ENCODE measurements at regions not wholly inside any gene's neighbourhood (a gene's known extent, or its start where the extent isn't known, plus 50 kb on each side); places are given as distances from the start of the nearest gene placed in this dataset.
"Not testable (repeated sequence)": the region's sequence is repeated elsewhere in the genome, so short reads cannot be mapped to it uniquely, and the experiment has no call there.

DNA sequence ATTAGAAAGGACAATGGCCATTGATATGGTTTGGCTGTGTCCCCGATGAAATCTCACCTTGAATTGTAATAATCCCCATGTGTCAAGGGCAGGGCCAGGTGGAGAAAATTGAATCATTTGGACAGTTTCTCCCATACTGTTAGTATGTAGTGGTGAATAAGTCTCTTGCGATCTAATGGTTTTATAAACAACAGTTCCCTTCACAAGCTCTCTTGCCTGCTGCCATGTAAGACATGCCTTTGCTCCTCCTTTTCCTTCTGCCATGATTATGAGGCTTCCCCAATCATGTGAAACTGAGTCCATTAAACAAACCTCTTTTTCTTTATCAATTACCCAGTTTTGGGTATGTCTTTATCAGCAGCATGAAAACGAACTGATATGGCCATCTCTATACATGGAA lies 302.7 kb downstream of the SFMBT2 start:
- H3K4me3 ChIP-seq (ENCODE audit: low read depth, low read length): no peak overlapping the region

DNA sequence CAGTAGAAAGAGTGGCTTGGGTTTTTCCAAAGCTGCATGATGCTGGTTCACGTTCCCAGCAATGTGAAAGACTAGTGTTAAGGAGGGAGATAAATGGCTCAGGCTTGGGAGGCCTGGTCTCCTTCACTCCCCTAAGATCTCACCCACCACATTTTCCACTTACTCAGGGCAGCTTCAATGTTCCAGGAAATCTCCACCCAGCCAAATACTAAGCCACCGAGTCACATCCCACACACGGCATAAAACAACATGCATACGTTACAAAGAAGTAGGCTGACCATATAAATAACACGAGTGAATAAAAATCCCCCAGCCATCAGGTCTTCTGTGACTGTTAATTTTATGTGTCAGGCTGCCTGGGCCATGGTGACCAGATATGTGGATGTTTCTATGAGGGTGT lies 303.5 kb downstream of the SFMBT2 start:
- H3K4me3 ChIP-seq (ENCODE audit: low read depth, low read length): no peak overlapping the region

DNA sequence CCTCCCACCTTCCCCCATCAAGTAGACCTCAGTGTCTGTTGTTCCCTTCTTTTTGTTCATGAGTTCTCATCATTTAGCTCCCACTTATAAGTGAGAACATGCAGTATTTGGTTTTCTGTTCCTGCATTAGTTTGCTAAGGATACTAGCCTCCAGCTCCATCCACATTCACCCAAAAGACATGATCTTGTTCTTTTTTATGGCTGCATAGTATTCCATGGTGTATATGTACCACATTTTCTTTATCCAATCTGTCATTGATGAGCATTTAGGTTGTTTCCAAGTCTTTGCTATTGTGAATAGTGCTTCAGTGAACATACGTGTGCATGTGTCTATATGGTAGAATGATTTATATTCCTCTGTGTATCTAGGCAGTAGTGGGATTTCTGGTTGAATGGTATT lies 306.5 kb downstream of the SFMBT2 start:
- H3K4me3 ChIP-seq (ENCODE audit: low read depth, low read length): not testable (repeated sequence)

DNA sequence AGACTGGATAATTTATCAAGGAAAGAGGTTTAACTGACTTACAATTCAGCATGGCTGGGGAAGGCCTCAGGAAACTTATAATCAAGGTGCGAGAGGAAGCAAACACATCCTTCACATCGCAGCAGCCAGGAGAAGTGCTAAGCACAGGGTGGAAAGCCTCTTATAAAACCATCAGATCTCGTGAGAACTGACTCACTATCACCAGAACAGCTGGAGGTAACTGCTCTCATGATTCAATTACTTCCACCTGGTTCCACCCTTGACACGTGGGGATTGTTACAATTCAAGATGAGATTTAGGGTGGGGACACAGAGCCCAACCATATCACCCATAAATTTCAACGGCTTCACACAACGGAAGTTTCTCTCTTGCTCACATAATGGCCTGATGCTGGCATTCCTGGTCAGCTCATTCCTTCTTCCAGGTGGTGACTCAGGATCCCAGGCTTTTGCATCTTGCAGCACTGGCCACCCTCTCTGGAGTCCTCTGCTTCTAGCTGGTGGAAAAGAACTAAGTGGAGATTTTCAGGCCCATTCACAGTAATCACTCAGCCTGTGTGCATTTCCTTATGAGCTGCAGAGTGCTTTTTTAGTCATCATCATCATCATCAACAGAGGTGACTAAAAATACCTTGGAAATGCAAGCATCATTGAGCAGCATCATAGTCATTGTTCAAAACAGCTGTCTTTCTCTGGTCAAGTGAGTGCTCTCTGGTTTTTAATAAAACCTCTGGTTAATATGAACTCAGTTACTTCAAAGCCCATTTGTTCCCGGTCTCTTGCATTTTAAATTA lies 308.1 kb downstream of the SFMBT2 start:
- no peak overlapping the region for H3K4me3 ChIP-seq (ENCODE audit: low read depth, low read length)

DNA sequence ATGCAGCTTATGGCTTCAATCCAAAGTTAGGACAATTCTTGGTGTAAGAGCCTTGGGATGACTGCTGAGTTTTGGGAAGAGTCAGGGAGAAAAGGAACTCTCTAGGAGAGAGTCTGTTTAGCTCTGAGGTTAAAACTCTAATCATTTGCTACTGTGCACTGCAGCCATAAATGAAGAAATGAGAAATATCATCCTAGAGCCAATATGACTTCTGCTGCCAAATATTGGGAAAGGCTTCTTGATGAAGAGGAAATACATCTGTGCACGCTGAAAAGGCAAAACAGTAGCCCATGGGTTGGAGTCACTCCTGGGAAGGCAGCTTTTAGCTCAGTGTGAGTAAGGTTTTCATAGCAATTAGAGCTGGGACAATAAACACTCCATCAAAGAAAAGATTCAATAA lies 308.8 kb downstream of the SFMBT2 start:
- H3K4me3 ChIP-seq (ENCODE audit: low read depth, low read length): no peak overlapping the region

DNA sequence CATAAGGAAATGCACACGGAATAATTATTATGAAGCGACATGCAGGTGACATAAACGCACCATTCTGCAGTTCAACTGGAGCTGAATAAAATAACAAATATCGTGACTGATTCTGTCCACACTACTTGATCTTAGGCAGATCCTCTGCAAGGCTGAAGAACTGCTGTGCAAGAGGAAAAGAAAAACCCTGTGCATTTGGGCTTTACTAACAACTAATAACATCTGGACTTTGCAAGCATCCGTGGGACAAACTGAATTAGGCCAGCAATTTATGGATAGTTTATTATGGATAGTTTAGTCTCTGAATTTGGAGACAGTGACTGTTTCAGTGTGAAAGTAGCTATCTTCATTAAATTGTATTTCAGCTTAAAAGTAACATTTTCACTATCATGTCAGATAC lies 309.4 kb downstream of the SFMBT2 start:
- H3K4me3 ChIP-seq (ENCODE audit: low read depth, low read length): no peak overlapping the region

DNA sequence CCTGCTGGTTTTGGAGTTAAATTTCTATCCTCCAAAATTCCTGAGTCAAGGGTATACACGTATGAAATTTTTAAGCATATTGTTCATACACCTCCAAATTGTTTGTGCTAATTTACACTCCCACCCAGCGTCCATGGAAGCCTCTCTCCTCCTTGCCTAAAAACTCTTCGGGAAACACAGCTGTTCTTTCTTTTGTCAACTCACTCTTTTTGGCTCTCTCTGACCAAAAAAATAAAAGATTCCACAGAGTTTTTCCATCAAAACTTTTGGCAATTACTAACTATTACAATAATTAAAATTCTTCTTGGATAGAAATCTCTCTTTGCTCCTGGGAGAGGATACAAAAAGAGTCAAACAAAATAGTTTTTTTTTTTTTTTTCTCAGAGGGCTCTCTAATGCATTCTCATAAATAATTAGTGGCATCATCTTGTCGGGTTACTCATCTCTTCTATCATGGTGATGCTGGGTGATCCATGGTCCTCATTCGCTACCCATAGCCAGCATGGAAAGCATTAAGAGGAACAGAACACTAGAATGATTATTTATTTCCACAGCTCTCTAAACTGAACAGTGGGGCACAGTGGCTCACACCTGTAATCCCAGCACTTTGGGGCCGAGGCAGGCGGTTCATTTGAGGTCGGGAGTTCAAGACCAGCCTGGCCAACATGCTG lies 310.7 kb downstream of the SFMBT2 start:
- H3K4me3 ChIP-seq (ENCODE audit: low read depth, low read length): no peak overlapping the region

DNA sequence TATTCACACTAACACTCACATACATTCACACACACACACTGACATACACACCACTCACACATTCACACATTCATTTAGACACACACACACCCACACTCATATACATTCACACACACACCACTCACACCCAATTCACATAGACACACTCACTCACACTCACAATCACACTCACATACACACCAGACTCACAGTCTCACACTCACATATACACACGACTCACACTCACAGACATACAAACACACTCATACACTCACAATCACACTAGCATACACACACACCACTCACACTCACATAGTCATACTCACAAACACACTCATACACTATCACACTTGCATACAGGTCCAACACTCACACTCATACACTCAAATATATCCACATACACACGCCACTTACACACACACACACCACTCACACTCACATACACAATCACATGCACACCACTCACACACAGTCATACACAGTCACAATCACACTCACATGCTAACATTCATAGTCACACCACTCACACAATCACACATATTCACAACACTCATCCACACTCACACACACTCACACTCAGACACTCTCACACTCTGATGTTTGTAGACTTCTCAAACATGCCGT lies 312.6 kb downstream of the SFMBT2 start:
- no peak overlapping the region for H3K4me3 ChIP-seq (ENCODE audit: low read depth, low read length)

DNA sequence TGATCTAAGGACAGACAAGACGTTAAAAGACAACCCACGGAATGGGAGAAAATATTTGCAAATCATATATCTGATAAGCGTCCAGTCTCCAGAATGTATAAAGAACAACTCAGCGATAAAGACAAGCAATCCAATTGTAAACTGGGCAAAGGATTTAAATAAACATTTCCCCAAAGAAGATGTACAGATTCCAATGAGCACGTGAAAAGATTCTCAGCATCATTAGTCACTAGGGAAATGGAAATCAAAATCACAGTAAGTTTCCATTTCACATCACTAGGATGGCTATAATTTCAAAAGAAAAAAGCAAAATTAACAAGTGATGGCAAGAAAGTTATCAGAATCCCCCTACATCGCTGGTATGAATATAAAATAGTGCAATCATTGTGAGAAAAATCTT lies 316.1 kb downstream of the SFMBT2 start:
- no peak overlapping the region for H3K4me3 ChIP-seq (ENCODE audit: low read depth, low read length)

DNA sequence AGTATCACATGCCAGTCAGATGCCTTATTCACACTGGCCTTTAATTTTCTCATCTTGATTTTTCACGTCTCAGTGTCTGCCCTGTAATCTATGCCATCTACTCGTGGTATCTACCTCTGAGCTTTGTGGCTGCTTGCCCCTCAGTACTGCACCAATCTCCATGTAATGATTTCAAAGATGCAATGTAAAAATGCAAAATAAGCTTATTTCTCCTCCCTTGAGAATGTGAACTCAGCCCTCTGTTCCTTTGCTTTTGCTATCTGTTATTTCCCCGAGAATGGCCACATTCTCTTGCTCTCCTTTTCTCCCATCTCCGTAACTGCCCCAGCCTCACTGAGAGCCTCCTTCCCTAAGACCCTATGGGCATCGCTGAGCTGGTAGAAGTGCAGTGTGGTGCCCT lies 317.5 kb downstream of the SFMBT2 start:
- no peak overlapping the region for H3K4me3 ChIP-seq (ENCODE audit: low read depth, low read length)

DNA sequence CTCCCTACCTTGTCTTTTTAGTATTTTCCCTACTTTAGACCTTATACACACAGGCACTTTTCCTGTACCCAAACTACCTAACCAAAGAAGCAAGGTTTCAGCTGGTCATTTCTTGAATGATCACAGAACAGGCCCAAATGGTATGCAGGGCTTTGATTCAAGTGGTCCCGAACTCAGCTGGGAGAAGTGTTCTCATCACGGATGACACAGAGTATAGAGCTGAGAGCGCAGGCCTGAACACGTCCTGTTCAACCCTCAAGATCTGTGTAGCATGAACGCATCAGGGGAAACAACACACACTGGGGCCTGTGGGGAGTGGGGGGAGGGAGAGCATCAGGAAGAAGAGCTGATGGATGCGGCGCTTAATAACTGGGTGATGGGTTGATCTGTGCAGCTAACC lies 318.2 kb downstream of the SFMBT2 start:
- H3K4me3 ChIP-seq (ENCODE audit: low read depth, low read length): no peak overlapping the region

DNA sequence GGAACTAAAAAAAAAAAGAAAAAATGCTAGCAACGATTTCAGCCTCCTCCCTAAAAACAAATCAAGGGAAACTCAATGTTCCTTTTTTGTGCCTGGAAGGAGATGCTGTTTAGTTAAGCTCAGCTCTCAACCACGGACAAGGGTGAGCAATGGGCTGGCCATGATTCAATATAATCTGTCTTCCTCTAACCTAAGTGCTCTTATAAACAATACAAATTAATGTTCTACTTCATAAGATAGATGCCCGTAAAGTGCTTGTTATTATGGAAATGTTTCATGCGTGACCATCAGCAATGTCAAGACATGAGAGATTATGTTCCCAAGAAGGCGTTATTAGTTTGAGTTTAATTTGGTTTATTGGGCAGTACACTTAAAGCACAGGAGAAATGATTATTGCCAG lies 320.3 kb downstream of the SFMBT2 start:
- no peak overlapping the region for H3K4me3 ChIP-seq (ENCODE audit: low read depth, low read length)

DNA sequence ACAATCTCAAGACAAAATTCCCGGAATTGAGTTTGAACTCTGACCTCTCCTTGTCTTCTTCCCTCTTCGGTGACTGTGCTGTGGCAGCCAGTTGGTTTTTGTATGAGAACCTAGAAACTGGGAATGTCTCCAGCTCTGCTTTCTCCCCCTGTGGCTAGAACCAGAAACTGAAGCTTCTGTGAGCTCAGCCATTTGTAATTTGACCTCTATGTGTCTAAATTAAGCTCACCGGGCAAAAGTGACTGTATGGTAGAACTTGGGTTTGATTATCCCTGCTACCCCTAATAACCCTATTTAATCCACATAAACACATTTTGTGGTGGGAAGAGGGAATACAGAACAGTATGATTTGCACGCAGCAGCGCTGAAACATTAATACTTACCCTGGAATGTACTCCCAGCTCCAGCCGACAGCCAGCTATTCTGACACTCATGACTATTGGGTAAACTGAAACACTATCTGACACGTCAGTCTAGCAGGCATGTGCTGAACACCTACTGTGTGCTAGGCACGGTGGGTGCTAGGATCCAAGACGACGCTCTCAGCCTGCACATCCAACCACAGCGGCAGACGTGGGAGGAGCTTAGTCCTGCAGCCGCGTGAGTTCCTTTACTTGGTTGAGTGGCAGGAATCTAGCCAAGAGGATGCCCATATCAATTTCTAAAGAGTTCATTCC lies 324.8 kb downstream of the SFMBT2 start:
- no peak overlapping the region for H3K4me3 ChIP-seq (ENCODE audit: low read depth, low read length)

DNA sequence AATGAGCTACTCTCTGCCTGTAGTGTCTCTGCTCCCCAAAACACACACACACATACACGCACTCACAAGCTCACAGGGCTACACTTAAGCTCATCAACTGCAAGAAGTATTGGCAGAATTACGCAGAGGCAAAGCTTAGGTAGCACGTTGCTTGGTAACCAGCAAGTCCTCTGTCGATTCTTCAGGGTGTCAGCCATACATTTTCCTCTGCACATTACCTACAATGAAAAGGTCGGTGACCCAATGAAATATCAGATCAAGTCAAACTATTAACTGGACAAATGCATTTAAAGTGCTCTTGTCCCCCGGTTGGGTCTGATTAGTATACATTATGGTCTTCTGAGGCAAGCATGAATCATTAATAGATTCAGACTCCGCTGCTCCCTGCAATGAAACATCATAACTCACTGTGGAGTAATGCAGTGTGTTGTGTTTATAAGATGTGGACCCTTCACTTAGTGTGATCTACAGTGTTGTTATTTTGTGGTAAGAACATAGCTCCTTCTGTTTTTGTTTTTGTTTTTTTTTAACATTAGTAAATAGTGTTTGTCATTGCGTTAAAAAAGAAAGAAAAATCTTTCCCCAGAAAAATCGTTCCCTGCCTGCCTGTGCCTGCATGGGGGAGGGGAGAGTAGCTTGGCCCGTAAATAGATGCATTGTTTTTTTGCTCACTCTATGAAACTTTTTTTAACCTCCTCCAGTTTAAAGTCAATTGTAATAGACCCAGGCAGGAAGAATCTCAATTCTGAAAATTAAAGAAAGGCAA lies 325.5 kb downstream of the SFMBT2 start:
- no peak overlapping the region for H3K4me3 ChIP-seq (ENCODE audit: low read depth, low read length)

DNA sequence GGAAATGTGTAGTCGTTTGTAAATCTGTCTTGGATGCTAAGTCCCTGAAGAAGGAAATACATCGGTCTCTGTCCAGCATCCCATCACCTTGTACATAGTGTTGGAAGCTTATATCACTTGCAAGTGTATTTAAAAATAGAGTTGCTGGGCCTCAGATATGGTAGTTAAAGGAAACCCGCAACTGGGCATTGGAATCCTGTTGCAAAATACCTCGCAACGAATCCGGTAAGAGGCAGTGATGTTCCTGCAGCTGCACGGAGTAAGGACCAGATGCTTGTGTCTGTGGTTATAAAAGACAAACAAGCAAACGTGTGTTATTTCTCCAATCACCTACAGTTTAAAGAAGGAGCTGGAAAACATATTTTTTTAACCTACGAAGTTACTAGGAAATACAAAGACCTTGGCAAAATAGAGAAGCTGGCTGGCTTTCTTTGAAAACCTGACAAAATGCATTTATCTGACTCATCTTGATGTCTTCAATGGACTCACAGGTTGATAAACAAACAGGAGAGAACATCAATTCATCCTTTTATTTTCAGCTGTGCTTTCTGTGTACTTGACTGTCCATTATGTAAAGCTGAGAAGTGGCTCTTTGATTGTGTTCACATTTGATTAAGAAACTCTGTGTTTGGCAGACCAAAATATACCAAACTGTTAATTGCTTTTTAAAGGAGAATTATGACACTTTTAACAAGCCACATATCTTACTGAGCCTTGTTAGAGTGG lies 326.4 kb downstream of the SFMBT2 start:
- H3K4me3 ChIP-seq (ENCODE audit: low read depth, low read length): no peak overlapping the region

DNA sequence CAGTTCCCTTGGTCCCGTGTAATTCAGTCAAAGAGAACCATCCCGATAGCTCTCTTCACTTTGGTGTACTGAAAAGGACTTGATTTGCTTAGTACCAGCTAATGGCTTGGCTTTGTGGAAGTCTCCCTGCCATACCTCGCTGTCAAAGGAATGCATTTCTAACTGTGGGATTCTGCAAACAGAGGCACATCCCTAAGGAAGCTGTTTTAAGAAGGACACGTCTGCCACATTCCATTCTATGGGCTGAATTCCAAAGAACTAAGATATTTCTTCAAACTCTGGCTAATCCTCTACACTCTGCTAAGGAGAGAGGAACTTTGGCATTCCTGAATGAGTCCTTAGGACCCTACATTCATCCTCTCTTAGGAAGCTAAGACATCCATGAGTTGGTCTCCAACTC lies 327.9 kb downstream of the SFMBT2 start:
- H3K4me3 ChIP-seq (ENCODE audit: low read depth, low read length): no peak overlapping the region

DNA sequence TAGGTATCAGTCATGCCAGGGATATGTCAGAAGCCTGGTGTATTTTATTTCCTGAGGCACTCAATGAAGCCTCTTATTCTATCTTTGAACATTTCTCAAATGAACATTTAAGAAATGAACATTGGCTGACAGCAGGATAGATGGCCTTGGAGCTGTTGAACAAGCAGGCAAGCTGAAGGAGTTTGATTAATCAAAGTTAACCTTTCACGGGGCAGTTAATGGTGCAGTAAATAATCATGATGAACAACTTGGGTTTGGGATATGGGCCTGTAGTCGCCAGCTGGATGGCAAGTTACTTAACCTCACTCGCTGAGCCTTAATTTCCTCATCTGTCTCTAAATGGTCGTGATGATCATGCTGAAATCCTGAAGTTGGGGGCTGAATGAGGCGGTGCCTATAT lies 333.0 kb downstream of the SFMBT2 start:
- H3K4me3 ChIP-seq (ENCODE audit: low read depth, low read length): no peak overlapping the region

DNA sequence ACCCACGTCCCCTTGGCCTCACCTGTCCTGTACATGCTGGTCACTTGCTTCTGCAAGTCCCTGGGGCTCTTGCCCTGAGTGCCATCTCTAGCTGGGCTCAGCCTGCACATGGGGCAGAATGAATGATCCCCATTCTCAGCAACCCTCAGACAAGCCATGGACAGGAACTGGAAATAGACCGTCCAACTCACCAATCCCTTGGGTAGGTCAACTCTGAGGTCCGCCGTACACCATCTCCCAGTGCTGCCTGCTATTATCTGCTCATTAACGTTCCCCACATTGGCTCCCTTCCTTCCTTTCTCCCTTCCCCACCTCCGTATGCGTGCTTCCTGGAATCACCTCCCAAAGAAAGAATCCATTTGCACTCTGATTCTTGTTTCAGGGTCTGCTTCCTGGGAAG lies 335.0 kb downstream of the SFMBT2 start:
- no peak overlapping the region for H3K4me3 ChIP-seq (ENCODE audit: low read depth, low read length)

DNA sequence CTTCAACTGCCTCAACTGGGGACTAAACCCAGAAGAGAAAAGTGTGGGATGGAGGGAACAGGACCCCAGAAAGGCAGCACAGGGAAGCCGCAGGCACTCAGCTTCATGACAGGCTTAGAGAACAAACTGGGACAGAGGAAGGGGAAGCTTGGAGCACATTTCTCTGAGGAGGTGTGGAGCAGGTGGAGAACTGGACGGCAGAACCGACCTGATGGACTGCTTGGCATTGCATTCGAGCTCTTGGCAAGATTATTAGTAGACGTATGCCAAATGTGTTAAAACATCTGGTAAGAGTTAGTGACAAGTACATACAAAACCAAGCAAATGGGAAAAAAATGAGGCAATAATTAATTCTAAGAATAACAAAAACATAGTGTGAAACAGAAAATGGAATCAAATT lies 335.7 kb downstream of the SFMBT2 start:
- H3K4me3 ChIP-seq (ENCODE audit: low read depth, low read length): no peak overlapping the region

DNA sequence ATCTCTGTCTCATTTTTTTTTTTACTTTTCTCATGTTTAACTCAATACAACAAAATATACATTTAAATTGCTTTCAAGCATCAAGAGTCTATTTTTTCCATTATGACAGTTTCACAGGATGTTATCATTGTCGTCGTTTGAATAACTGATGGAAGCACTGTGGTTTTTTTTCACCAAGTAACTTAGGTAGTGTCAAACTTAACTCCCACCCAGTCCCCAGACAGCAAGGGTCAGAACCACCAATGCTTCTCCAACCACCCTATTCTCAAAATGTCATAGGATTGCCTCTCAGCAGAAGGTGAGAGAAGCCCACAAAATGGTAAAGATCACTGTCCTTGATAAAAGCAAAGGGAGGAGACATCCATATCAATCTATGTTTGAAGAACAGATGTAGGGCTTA lies 339.4 kb downstream of the SFMBT2 start:
- no peak overlapping the region for H3K4me3 ChIP-seq (ENCODE audit: low read depth, low read length)

All from iPS-11a (cell line).